ENCODE measurements at regions not wholly inside any gene's neighbourhood (a gene's known extent, or its start where the extent isn't known, plus 50 kb on each side); places are given as distances from the start of the nearest gene placed in this dataset.

DNA sequence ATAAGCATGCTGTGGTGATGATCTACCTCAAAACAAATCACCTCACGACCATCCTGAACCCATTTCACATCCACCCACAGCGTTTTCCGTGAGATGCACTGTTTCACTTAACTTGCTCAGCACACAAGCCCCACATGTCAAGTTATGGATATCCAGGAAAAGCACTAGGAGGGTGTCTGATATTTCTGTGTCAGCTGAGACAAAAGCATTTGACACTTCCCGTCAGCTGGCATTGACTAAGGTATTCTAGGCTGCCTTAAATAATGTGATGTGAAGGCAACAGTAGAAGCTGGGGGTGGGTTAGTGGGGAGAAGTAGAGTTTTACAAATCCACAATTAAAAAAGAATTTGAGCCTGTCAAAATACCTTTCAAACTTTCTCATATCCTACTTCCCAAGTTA, 68.7 kb upstream of the MDFIC start:
- Mint-ChIP-seq H3K9me3 (no peaks in the 10 kb centered on the region), H3K27me3 (ENCODE audit: low read depth) (no peaks in the 10 kb centered on the region), H3K27ac (ENCODE audit: unreplicated experiment) (peak overlapping the region; percentile 60), H3K4me1 (peaks cover 5% of the 10 kb centered on the region), H3K36me3 (ENCODE audit: low read depth) (no peaks in the 10 kb centered on the region), H3K4me3 (no peak overlapping the region)
- DNase-seq (ENCODE audit: low read depth, low spot score): no peak
- TF ChIP-seq, protein P1, sequence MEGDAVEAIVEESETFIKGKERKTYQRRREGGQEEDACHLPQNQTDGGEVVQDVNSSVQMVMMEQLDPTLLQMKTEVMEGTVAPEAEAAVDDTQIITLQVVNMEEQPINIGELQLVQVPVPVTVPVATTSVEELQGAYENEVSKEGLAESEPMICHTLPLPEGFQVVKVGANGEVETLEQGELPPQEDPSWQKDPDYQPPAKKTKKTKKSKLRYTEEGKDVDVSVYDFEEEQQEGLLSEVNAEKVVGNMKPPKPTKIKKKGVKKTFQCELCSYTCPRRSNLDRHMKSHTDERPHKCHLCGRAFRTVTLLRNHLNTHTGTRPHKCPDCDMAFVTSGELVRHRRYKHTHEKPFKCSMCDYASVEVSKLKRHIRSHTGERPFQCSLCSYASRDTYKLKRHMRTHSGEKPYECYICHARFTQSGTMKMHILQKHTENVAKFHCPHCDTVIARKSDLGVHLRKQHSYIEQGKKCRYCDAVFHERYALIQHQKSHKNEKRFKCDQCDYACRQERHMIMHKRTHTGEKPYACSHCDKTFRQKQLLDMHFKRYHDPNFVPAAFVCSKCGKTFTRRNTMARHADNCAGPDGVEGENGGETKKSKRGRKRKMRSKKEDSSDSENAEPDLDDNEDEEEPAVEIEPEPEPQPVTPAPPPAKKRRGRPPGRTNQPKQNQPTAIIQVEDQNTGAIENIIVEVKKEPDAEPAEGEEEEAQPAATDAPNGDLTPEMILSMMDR (conservative IDR thresholded peaks at IDR 0.05): no peak

DNA sequence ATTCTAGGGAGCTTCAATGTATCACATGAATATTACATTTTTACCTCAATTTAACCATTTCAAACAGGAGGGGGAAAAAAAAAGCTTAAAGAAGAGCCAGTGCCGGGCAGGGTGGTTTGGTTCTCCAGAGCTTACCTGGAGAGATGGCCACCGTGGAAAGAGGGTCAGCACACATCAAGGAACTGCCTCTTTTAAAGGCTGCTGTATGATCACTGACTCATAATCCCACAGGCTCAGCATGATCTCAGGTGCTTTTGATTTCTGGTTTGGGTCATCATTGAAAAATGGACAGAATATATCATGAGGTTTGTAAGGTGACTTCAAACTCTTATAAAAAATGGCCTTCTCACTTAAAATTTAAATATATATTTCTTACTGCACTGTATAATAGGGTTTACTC, 67.5 kb upstream of the MDFIC start:
- no peak for DNase-seq (ENCODE audit: low read depth, low spot score)
- Mint-ChIP-seq H3K9me3 (no peaks in the 10 kb centered on the region), H3K27me3 (ENCODE audit: low read depth) (no peaks in the 10 kb centered on the region), H3K4me1 (peaks cover 5% of the 10 kb centered on the region), H3K27ac (ENCODE audit: unreplicated experiment) (no peak overlapping the region), H3K4me3 (no peak overlapping the region), H3K36me3 (ENCODE audit: low read depth) (no peaks in the 10 kb centered on the region)
- TF ChIP-seq, protein P1 (conservative IDR thresholded peaks at IDR 0.05): no peak

DNA sequence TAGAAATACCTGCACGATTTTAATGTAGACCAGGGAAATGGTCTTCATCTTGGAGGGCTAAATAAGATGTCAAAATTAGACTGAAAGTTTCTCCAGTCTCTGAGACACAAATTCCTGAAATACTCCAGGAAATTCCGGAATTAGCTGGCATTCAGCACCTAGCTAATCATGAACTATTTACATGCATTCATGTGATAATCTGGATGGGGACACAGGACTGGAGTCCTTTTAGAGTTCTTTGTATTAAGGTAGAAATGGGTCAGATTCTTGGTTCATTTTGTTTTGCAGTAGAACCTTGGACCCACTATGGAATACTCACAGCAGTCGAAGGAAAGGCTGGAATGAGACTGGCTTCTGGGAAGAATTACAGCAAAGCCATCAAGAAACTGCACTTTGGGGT, 65.3 kb upstream of the MDFIC start:
- DNase-seq (ENCODE audit: low read depth, low spot score): no peak
- Mint-ChIP-seq H3K4me3 (no peak overlapping the region), H3K9me3 (no peaks in the 10 kb centered on the region), H3K27ac (ENCODE audit: unreplicated experiment) (no peak overlapping the region), H3K4me1 (peaks cover 5% of the 10 kb centered on the region), H3K27me3 (ENCODE audit: low read depth) (no peaks in the 10 kb centered on the region), H3K36me3 (ENCODE audit: low read depth) (no peaks in the 10 kb centered on the region)
- TF ChIP-seq, protein P1 (conservative IDR thresholded peaks at IDR 0.05): no peak

DNA sequence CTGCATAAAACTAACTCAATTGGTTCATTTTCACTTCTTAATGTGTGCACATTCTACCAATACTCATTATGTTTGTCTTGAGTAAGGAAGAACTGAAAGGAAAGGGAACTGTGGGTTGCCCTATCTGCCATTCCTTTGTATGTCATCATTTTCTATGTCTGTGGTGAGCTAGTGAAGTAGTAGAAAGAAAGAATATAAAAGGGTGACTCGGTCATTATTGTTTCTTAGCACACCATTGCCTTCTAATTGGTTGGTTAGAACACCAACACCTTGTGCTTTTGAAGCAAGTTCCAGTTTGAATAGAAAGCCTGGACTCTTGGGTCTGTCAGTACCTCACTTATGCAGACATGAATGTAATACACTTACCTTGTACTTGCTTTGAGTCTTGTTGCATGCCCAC, 64.3 kb upstream of the MDFIC start:
- TF ChIP-seq, protein P1 (conservative IDR thresholded peaks at IDR 0.05): no peak
- DNase-seq (ENCODE audit: low read depth, low spot score): no peak
- Mint-ChIP-seq H3K4me3 (no peak overlapping the region), H3K27ac (ENCODE audit: unreplicated experiment) (no peak overlapping the region), H3K27me3 (ENCODE audit: low read depth) (no peaks in the 10 kb centered on the region), H3K4me1 (peaks cover 5% of the 10 kb centered on the region), H3K9me3 (no peaks in the 10 kb centered on the region), H3K36me3 (ENCODE audit: low read depth) (no peaks in the 10 kb centered on the region)

DNA sequence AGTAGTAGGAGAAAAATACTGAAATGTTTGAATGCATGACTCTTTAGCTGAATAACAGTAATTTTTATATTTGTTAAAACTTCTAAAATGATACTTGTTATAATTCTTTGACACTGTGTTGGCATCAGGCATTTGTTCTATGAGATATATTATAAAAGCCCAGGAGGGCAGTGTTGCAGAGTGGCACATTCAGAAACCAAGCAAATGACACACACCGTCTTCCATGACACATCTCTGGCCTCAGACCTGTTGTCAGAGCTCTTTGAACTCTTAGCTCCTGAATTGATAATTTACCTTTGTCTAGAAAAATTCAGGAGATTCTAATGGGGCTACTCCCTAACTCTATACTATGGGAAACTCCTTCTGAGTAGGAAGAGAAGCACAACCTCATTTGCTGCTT, 62.4 kb upstream of the MDFIC start:
- no peak overlapping the region for H3K27ac Mint-ChIP-seq (ENCODE audit: unreplicated experiment)
- no peaks in the 10 kb centered on the region for H3K36me3 Mint-ChIP-seq (ENCODE audit: low read depth)
- H3K27me3 Mint-ChIP-seq (ENCODE audit: low read depth): no peaks in the 10 kb centered on the region

More for the DNA sequence above, 62.4 kb upstream of the MDFIC start:
- TF ChIP-seq, protein P1 (conservative IDR thresholded peaks at IDR 0.05): no peak
- DNase-seq (ENCODE audit: low read depth, low spot score): no peak
- Mint-ChIP-seq H3K4me3 (no peak overlapping the region), H3K9me3 (no peaks in the 10 kb centered on the region), H3K4me1 (peaks cover 5% of the 10 kb centered on the region)

Measured in neural crest cell (in vitro differentiated cells).